Astrocyte of the hippocampus (primary cell): ENCODE measurements at regions not wholly inside any gene's neighbourhood (a gene's known extent, or its start where the extent isn't known, plus 50 kb on each side); places are given as distances from the start of the nearest gene placed in this dataset.
"Not testable (repeated sequence)": the region's sequence is repeated elsewhere in the genome, so short reads cannot be mapped to it uniquely, and the experiment has no call there.

Source experiments
- DNase-seq: peaks from one replicate; pipeline ENCODE4 v3.0.0; 2011; ENCODE audit warnings: low read depth, low spot score

DNA sequence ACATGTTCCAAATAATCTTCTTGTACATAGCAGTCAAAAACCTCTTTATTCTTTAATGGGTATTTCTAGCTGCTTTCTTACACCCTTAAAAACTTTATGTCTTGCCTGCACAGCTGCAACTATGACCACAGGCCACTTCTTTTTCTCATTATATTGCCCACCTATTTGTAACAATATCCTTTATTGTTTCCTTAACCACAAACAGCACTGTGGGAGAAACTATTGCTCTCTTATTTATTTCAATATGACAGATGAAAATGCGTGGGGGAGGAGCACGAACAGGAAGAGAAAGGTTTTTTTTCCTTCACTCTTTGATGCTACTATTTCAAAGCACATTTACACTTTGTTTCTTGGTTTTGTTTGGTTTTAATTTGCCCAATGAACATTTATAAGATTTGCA is 253.5 kb downstream of the GJA1 start:
- DNase-seq, result no peak

DNA sequence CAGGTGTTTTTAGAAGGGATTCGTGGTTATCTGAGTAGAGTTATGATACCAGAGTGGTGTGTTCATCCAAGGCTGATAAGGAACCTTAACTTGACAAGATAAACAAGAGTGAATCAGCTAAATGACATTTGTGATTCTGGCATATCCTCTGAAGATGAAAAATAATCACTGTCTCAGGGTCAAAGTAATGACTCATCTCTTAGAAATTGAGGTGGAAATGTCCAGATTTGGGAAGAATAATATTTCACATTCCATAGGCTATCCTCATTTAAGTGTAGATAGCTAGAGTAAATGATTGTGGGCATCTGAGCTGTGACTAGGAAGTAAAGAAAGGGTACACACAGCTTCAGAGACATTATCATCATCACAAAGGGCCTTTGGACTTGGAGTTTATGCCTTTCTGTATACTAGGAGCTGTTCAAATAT is 255.7 kb downstream of the GJA1 start:
- peak; percentile 13 for DNase-seq

- peak; percentile 52 for DNase-seq
Observed at GRCh38 chr6:121694389-121694788, 258.9 kb downstream of the GJA1 start.

DNA sequence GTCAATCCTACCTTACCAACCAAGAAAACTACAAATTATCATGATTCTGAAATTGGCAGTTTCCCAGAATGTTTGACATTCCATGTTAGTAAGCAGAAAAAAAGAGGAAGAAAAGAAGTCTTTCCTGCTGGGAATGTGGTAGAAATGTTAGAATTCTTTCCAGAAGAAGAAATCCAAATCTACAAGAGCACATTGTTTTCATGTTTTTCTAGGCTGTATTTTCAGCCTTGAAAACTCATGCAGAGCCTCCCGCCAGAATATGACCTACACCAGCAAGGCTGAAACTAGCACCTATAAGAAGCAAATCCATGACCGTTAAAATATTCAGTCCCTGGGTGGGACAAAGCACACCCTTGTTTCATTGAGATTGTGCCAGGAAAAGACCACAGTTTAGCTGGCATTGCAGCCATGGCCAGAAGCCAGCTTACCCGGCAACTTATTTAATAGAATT is 259.4 kb downstream of the GJA1 start:
- peak; percentile 85 for DNase-seq

GRCh38 chr6:121695329-121695728 is 259.9 kb downstream of the GJA1 start:
- no peak for DNase-seq

GRCh38 chr6:121697921-121698320 is 262.5 kb downstream of the GJA1 start:
- DNase-seq, result no peak

DNA sequence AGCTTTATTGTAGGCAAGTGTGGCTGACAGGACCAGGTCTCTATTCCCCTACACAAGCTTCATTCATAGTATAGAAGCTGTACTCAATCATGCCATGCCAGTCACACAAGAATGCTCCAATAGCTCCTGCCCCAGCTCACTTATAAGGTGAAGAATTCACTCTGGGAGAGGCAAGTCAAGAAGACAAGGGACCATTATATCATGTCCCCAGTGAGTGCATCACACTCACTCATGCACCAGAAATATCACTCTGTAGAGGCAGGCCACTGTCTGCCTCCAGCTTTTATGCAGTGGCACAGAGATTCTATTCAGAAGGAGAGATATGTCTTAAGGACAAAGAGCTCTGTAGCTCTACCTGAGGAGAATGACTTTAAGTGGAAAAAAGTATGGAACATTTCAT is 263.2 kb downstream of the GJA1 start:
- DNase-seq, result no peak

- DNase-seq, result not testable (repeated sequence)
Observed at GRCh38 chr6:121703129-121703528, 267.7 kb downstream of the GJA1 start.

DNA sequence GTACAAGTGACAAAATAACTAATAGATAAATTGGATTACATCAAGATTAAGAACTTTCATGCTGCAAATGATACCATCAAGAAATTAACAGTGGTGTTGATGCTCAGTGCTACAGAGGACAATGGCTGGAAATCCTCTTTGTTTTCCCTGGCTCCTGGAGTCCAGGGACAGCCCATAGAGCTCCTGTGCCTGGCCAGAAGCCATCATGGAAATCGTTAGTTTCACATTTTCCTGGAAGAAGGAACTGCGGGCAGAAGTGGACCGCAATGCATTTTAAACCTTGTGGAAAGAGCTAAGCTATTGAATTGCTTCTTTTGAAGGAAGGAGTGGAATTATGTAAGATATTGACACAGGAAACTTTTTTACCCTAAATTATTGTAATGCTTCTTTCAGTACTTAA is 276.0 kb downstream of the GJA1 start:
- no peak for DNase-seq

DNA sequence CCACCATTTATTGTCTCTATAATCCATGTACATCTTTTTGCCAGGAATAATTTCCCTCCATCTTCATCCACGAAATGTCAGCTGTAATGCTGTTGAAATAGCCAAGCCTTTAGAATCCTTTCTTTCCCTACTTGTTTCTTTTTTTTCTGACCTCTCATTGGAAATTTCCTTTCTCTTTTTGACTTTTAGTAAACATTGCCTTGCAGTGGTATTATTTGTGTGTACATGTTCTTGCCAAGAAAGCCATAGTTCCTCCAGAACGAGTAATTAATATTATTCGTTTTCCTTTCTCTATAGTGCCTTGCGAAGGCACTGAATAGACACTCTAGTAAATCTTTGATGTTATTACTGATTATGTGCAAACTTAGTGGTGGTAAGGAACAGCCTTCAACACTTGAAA is 282.2 kb downstream of the GJA1 start:
- no peak for DNase-seq

DNA sequence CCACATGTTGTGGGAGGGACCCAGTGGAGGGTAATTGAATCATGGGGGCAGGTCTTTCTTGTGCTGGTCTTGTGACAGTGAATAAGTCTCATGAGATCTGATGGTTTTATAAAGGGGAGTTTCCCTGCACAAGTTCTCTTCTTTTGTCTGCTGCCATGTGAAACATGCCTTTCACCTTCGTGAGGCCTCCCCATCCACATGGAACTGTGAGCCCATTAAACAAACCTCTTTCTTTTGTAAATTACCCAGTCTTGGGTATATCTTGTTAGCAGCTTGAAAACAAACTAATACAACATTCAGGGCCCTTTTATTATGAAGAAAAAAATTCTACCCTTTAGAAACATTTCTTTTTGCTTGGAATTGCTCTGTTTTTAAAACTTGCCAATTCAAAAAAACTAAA is 285.4 kb downstream of the GJA1 start:
- DNase-seq, result not testable (repeated sequence)

DNA sequence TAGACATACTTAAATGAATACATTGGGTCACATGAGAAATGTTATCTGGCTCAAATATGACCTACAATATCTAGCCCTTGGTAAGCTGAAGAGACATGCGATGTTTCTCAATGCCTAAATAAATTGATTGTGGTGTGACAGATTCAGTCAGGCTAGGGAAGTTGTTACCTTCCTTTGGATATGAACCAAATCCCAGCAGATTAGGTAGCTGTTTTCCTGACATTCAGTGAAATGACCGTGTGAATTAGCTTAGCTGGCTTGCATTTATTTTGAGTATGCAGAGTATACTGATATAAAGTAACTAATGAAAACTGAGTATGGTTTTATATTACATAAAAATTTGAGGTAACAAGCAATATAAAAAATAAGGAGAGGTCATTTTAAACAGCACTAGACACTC is 288.2 kb downstream of the GJA1 start:
- DNase-seq, result no peak

GRCh38 chr6:121724576-121724975 is 289.1 kb downstream of the GJA1 start:
- no peak for DNase-seq

- no peak for DNase-seq
Observed at GRCh38 chr6:121726596-121726995, 291.1 kb downstream of the GJA1 start.

GRCh38 chr6:121730616-121731015 is 295.2 kb downstream of the GJA1 start:
- no peak for DNase-seq

DNA sequence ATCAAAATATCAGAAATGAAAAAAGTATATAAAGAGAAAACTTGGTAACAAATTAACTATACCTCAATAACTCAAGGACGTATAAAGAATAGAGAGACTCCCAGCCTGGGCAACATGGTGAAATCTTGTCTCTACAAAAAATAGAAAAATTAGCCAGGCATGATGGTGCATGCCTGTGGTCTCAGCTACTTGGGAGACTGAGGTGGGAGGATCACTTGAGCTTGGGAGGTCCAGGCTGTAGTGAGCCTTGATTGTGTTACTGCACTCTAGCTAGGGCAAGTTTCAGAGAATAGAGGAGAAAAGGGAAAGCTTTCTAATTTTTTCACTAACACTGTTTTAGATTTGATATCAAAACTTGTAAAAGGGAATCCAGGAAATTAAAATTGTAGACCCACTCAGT is 295.9 kb downstream of the GJA1 start:
- no peak for DNase-seq

DNA sequence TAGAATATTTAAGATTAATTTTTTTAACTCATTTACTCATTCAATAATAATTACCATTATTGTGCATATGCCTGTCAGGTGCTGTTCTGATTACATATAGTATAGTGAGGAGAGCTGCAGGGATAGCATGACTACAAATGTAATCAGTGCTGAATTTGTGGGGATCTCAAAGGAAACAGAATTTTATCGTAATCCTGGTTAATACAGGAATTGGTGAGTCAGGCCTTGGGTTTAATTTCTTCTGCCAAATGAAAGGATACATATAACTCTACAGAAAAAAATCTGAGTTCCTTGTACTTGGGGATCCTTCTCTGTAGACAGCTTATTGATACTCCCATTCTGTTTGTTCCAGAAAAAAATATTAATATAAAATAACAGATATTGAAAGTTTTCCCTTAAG is 297.2 kb downstream of the GJA1 start:
- peak; percentile 34 for DNase-seq

- DNase-seq, result peak; percentile 25
Observed at GRCh38 chr6:121733234-121733633, 297.8 kb downstream of the GJA1 start.

DNA sequence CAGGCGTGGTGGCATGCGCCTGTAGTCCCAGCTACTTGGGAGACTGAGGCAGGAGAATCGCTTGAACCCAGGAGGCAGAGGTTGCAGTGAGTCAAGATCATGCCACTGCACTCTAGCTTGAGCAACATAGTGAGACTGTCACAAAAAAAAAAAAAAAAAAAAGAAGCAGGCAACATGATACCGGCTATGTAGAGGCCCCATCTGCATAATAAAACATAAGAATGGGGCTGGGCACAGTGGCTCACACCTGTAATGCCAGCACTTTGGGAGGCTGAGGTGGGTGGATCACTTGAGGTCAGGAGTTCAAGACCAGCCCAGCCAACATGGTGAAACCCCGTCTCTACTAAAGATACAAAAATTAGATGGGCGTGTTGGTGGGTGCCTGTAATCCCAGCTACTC is 304.7 kb downstream of the GJA1 start:
- DNase-seq, result not testable (repeated sequence)

DNA sequence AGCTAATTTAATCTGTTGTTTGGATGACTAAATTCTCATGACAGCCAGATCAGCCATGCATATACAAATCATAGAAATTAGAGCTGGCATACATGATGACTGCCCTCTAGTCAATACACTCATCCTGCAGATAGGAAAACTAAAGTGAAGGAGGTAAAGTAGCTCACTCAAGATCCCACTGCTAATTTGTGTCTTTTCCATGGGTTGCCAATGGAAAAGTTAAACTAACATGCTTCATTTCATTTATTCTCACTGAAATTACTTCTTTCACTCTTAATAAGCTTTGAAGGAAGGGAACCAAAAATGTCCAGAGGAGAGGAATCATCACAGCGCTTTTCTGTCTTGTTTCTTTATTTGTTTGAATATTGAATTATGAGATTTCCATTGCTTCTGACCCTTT is 308.2 kb downstream of the GJA1 start:
- DNase-seq, result no peak

DNA sequence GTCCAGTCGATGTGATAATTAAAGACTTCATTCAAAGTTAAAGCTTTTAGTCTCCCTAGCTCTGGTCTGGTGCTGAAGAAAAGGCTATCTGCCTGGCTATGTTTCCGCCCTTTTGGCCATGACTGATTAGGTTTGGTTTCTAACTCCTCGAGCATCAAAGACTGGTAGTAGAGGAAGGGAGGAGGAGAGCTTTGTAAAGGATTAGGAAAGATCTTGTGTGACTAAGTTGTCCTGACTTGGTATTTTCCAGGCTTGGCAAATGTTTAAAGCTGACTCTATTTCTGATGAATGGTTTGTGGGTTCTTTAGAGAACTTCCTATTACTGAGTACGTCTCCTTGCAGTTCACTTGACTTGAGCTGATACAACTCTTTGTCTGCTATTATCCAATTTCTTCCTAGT is 312.9 kb downstream of the GJA1 start:
- peak; percentile 62 for DNase-seq

- no peak for DNase-seq
Observed at GRCh38 chr6:121748850-121749249, 313.4 kb downstream of the GJA1 start.

GRCh38 chr6:121755485-121755884 is 320.0 kb downstream of the GJA1 start:
- DNase-seq, result no peak

GRCh38 chr6:121756666-121757065 is 321.2 kb downstream of the GJA1 start:
- no peak for DNase-seq

DNA sequence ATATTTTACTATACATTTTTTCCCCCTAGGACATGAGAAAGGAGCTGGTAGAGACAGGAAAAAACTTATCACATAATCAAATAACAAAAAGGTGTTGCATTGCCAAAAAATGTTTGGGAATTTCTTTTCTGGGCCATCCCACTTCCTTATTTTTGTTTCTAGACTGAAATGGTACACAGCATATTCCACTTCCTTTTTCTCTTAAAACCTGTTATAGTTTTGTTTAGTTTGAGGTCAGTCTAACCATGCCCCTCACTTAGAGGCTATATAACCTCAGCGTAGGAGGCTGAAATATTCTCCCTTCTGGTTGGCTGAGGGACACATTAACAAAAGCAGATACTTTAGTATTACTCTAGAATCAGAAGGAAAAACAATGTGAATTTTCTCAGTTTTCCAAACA is 323.9 kb downstream of the GJA1 start:
- DNase-seq, result no peak
